WTC11 (cell line): ENCODE measurements at regions not wholly inside any gene's neighbourhood (a gene's known extent, or its start where the extent isn't known, plus 50 kb on each side); places are given as distances from the start of the nearest gene placed in this dataset.

Experiments
- ETV6 ChIP-seq: sonication (generic); formaldehyde crosslinking; IDR thresholded peaks from 2 replicates; pipeline ENCODE4 v1.8.1; 2022; ENCODE audit warnings: mild to moderate bottlenecking, missing genetic modification reagents
- FOXJ3 ChIP-seq: sonication (generic); formaldehyde crosslinking; IDR thresholded peaks from 2 replicates; pipeline ENCODE4 v1.9.0; 2021; ENCODE audit warnings: missing genetic modification reagents, mild to moderate bottlenecking, borderline replicate concordance
- STAT6 ChIP-seq: sonication (generic); formaldehyde crosslinking; conservative IDR thresholded peaks from 2 replicates; pipeline ENCODE4 v1.8.1; 2023; ENCODE audit warnings: mild to moderate bottlenecking, low read depth, missing genetic modification reagents, moderate library complexity
- ZNF232 ChIP-seq: sonication (generic); formaldehyde crosslinking; IDR thresholded peaks from 2 replicates; pipeline ENCODE4 v1.8.0; 2022; ENCODE audit warnings: mild to moderate bottlenecking, missing genetic modification reagents
- ZNF263 ChIP-seq: sonication (generic); formaldehyde crosslinking; IDR thresholded peaks from 2 replicates; pipeline ENCODE4 v1.8.1; 2022; ENCODE audit warnings: low read depth, mild to moderate bottlenecking, moderate library complexity, missing genetic modification reagents
- ZNF512 ChIP-seq: sonication (generic); formaldehyde crosslinking; IDR thresholded peaks from 2 replicates; pipeline ENCODE4 v1.8.1; 2022; ENCODE audit warnings: missing genetic modification reagents, borderline replicate concordance
- ZSCAN18 ChIP-seq: fragments of 250-450 bp; sonication (Bioruptor Pico); IDR thresholded peaks from 2 replicates; pipeline ENCODE4 v2.1.2; 2022; ENCODE audit warnings: mild to moderate bottlenecking, moderate library complexity
- TF ChIP-seq, protein P1 (sequence below): fragments of 200-600 bp; IDR thresholded peaks from 2 replicates; pipeline ENCODE4 v1.8.0; 2022; ENCODE audit warnings: antibody characterized with exemption
- TF ChIP-seq, protein P2 (sequence below): sonication (generic); formaldehyde crosslinking; IDR thresholded peaks from 2 replicates; pipeline ENCODE4 v1.8.0; 2022; ENCODE audit warnings: mild to moderate bottlenecking, missing genetic modification reagents
- TF ChIP-seq, protein P3 (sequence below): sonication (generic); formaldehyde crosslinking; IDR thresholded peaks from 2 replicates; pipeline ENCODE4 v1.8.1; 2022; ENCODE audit warnings: low read depth, missing genetic modification reagents, borderline replicate concordance

GRCh38 chr15:29624271-29624670 lies 198.0 kb downstream of the TJP1 start:
- TF ChIP-seq FOXJ3 (CRISPR knock-in tag) (no peak), ZSCAN18 (CRISPR knock-in tag) (no peak), ZNF512 (CRISPR knock-in tag) (no peak), ETV6 (CRISPR knock-in tag) (no peak), STAT6 (CRISPR knock-in tag) (no peak), ZNF263 (no peak), ZNF232 (CRISPR knock-in tag) (no peak)
- TF ChIP-seq, protein P1, sequence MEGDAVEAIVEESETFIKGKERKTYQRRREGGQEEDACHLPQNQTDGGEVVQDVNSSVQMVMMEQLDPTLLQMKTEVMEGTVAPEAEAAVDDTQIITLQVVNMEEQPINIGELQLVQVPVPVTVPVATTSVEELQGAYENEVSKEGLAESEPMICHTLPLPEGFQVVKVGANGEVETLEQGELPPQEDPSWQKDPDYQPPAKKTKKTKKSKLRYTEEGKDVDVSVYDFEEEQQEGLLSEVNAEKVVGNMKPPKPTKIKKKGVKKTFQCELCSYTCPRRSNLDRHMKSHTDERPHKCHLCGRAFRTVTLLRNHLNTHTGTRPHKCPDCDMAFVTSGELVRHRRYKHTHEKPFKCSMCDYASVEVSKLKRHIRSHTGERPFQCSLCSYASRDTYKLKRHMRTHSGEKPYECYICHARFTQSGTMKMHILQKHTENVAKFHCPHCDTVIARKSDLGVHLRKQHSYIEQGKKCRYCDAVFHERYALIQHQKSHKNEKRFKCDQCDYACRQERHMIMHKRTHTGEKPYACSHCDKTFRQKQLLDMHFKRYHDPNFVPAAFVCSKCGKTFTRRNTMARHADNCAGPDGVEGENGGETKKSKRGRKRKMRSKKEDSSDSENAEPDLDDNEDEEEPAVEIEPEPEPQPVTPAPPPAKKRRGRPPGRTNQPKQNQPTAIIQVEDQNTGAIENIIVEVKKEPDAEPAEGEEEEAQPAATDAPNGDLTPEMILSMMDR = no peak
- TF ChIP-seq, protein P2, sequence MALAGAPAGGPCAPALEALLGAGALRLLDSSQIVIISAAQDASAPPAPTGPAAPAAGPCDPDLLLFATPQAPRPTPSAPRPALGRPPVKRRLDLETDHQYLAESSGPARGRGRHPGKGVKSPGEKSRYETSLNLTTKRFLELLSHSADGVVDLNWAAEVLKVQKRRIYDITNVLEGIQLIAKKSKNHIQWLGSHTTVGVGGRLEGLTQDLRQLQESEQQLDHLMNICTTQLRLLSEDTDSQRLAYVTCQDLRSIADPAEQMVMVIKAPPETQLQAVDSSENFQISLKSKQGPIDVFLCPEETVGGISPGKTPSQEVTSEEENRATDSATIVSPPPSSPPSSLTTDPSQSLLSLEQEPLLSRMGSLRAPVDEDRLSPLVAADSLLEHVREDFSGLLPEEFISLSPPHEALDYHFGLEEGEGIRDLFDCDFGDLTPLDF (CRISPR knock-in tag) = no peak
- TF ChIP-seq, protein P3, sequence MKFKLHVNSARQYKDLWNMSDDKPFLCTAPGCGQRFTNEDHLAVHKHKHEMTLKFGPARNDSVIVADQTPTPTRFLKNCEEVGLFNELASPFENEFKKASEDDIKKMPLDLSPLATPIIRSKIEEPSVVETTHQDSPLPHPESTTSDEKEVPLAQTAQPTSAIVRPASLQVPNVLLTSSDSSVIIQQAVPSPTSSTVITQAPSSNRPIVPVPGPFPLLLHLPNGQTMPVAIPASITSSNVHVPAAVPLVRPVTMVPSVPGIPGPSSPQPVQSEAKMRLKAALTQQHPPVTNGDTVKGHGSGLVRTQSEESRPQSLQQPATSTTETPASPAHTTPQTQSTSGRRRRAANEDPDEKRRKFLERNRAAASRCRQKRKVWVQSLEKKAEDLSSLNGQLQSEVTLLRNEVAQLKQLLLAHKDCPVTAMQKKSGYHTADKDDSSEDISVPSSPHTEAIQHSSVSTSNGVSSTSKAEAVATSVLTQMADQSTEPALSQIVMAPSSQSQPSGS (CRISPR knock-in tag) = no peak
